B cell (primary cell): ENCODE measurements at regions not wholly inside any gene's neighbourhood (a gene's known extent, or its start where the extent isn't known, plus 50 kb on each side); places are given as distances from the start of the nearest gene placed in this dataset.

Experiments
- CTCF ChIP-seq: fragments of 200-600 bp; IDR thresholded peaks from one replicate; pipeline ENCODE4 v1.8.0; 2022; ENCODE audit warnings: antibody characterized with exemption, mild to moderate bottlenecking
- EZH2 ChIP-seq: IDR thresholded peaks from 2 replicates; pipeline ENCODE4 v1.6.1; 2012; ENCODE audit warnings: borderline replicate concordance, low read depth, mild to moderate bottlenecking, moderate library complexity, low read length; ENCODE audit not compliant: insufficient read depth, poor library complexity, severe bottlenecking

GRCh38 chr16:85426806-85427205 is 186.3 kb upstream of the GSE1 start:
- no peak for TF ChIP-seq CTCF
- TF ChIP-seq EZH2, result no peak
